MCF 10A (cell line): ENCODE measurements at regions not wholly inside any gene's neighbourhood (a gene's known extent, or its start where the extent isn't known, plus 50 kb on each side); places are given as distances from the start of the nearest gene placed in this dataset.

Source experiments
- BruUV-seq: library from RNA; stranded (reverse); fragments of 400-500 nt; replicated peaks from 2 replicates; lab custom pipeline; 2021; lab: Mats Ljungman, UMichigan
- CTCF ChIA-PET: fragments of 300-600 bp; sonication (Branson Sonifier 250); formaldehyde crosslinking; extraction: SDS; loops from one replicate; lab custom pipeline; 2021; ENCODE audit warnings: antibody characterized with exemption, inconsistent platforms; lab: Yijun Ruan, JAX
- POLR2A ChIA-PET: fragments of 300-600, 350-650 bp; sonication (Branson Sonifier 250); formaldehyde crosslinking; extraction: SDS; loops from one replicate; lab custom pipeline; 2020; ENCODE audit warnings: antibody characterized with exemption, inconsistent platforms; lab: Yijun Ruan, JAX
- DNase-seq: peaks from one replicate; pipeline ENCODE4 v3.0.0-alpha.2; 2018; ENCODE audit not compliant: unreplicated experiment
- H3K27ac Mint-ChIP-seq: one replicate; pipeline ENCODE4 v1.8.0; 2022; ENCODE audit warnings: mild to moderate bottlenecking, low read depth, mixed read lengths; ENCODE audit not compliant: unreplicated experiment
- H3K27me3 Mint-ChIP-seq: one replicate; pipeline ENCODE4 v1.8.0; 2022; ENCODE audit warnings: mixed read lengths; ENCODE audit not compliant: insufficient read depth, unreplicated experiment
- H3K36me3 Mint-ChIP-seq: one replicate; pipeline ENCODE4 v1.8.0; 2022; ENCODE audit warnings: mild to moderate bottlenecking, moderate library complexity, mixed read lengths; ENCODE audit not compliant: insufficient read depth, unreplicated experiment
- H3K4me1 Mint-ChIP-seq: one replicate; pipeline ENCODE4 v1.8.0; 2022; ENCODE audit warnings: mixed read lengths; ENCODE audit not compliant: insufficient read depth, unreplicated experiment
- H3K4me3 Mint-ChIP-seq: one replicate; pipeline ENCODE4 v1.8.0; 2022; ENCODE audit warnings: mild to moderate bottlenecking, moderate library complexity, mixed read lengths; ENCODE audit not compliant: unreplicated experiment
- H3K9me3 Mint-ChIP-seq: one replicate; pipeline ENCODE4 v1.8.0; 2022; ENCODE audit warnings: mixed read lengths; ENCODE audit not compliant: unreplicated experiment
- CTCF ChIP-seq: fragments of 200-600 bp; IDR thresholded peaks from one replicate; pipeline ENCODE4 v1.8.0; 2022; ENCODE audit warnings: antibody characterized with exemption, mild to moderate bottlenecking; ENCODE audit not compliant: unreplicated experiment
- intact Hi-C: fragments of 100-400 bp; cut with micrococcal nuclease; formaldehyde crosslinking; loops from 2 replicates; pipeline ENCODE4 v1.14.1; 2022

GRCh38 chr3:190210608-190211007 lies 89.9 kb upstream of the P3H2 start:
- H3K36me3 Mint-ChIP-seq = no peaks in the 10 kb centered on the region
- intact Hi-C loops = no loop called here
- POLR2A ChIA-PET = interaction anchor here (0.7 to 1.1 kb wide), 2 partner anchors 90 to 213 kb away, joined by 3 read pairs; partner anchors contain the start of gene P3H2
- peaks cover 21% of the 10 kb centered on the region for H3K9me3 Mint-ChIP-seq
- BruUV-seq = no TSS peak
- no peak overlapping the region for H3K27ac Mint-ChIP-seq
- TF ChIP-seq CTCF = no peak
- no peaks in the 10 kb centered on the region for H3K27me3 Mint-ChIP-seq
- DNase-seq = no peak
- peaks cover 9% of the 10 kb centered on the region for H3K4me1 Mint-ChIP-seq
- CTCF ChIA-PET = interaction anchor here (0.7 to 2.0 kb wide), 6 partner anchors 13 to 252 kb away, joined by 3 to 7 read pairs (median 4); no protein-coding TSS in a partner anchor
- H3K4me3 Mint-ChIP-seq = no peak overlapping the region

GRCh38 chr3:190209533-190209932 lies 88.8 kb upstream of the P3H2 start:
- Mint-ChIP-seq H3K27me3 (no peaks in the 10 kb centered on the region), H3K4me1 (peaks cover 11% of the 10 kb centered on the region), H3K36me3 (no peaks in the 10 kb centered on the region), H3K27ac (no peak overlapping the region), H3K4me3 (no peak overlapping the region), H3K9me3 (peaks cover 21% of the 10 kb centered on the region)
- no peak for DNase-seq
- intact Hi-C loops = no loop called here
- ChIA-PET POLR2A (interaction anchor here (1.1 kb wide), 1 partner anchor 89 kb away, joined by 3 read pairs; the partner anchor contains the start of gene P3H2), CTCF (interaction anchor here (0.7 to 2.0 kb wide), 3 partner anchors 57 to 248 kb away, joined by 3 to 7 read pairs (median 5); no protein-coding TSS in a partner anchor)
- BruUV-seq = no TSS peak
- TF ChIP-seq CTCF = no peak

GRCh38 chr3:190208196-190208595 lies 87.5 kb upstream of the P3H2 start:
- no peak for DNase-seq
- Mint-ChIP-seq H3K36me3 (no peaks in the 10 kb centered on the region), H3K4me1 (peaks cover 11% of the 10 kb centered on the region), H3K9me3 (peaks cover 13% of the 10 kb centered on the region), H3K27ac (no peak overlapping the region), H3K4me3 (no peak overlapping the region), H3K27me3 (no peaks in the 10 kb centered on the region)
- CTCF ChIA-PET = no interaction called here
- intact Hi-C loops = no loop called here
- no TSS peak for BruUV-seq
- POLR2A ChIA-PET = no interaction called here
- no peak for TF ChIP-seq CTCF

- intact Hi-C loops = no loop called here
- ChIA-PET POLR2A (no interaction called here), CTCF (interaction anchor here (1.0 kb wide), 1 partner anchor 244 kb away, joined by 3 read pairs; no protein-coding TSS in a partner anchor)
- peak; percentile 44 for DNase-seq
- Mint-ChIP-seq H3K9me3 (no peaks in the 10 kb centered on the region), H3K36me3 (no peaks in the 10 kb centered on the region), H3K27me3 (no peaks in the 10 kb centered on the region), H3K27ac (peak overlapping the region; percentile 12), H3K4me3 (no peak overlapping the region), H3K4me1 (peaks cover 11% of the 10 kb centered on the region)
- no peak for TF ChIP-seq CTCF
- no TSS peak for BruUV-seq
Measured at GRCh38 chr3:190205739-190206138, 85.0 kb upstream of the P3H2 start.
